Activated CD8-positive, alpha-beta T cell treated with anti-CD3 and anti-CD28 coated beads for 36 hours (primary cell): ENCODE measurements at regions not wholly inside any gene's neighbourhood (a gene's known extent, or its start where the extent isn't known, plus 50 kb on each side); places are given as distances from the start of the nearest gene placed in this dataset.

ENCODE experiments used
- ATAC-seq: fragments of 200-7000 bp; cut with Tn5 transposase; one replicate; pipeline ENCODE4 v1.10.0; 2021; ENCODE audit warnings: mild to moderate bottlenecking, moderate library complexity
- CTCF ChIA-PET: fragments of 350-600 bp; sonication (Branson Sonifier 250); formaldehyde crosslinking; loops from one replicate; lab custom pipeline; 2021; ENCODE audit warnings: antibody characterized with exemption; lab: Charles Lee
- POLR2A ChIA-PET: fragments of 350-600 bp; sonication (Branson Sonifier 250); formaldehyde crosslinking; loops from one replicate; lab custom pipeline; 2021; ENCODE audit warnings: antibody characterized with exemption; lab: Charles Lee
- DNase-seq: peaks from one replicate; pipeline ENCODE4 v3.0.0-alpha.2; 2020
- H3K27ac Mint-ChIP-seq: one replicate; pipeline ENCODE4 v1.8.0; 2021; ENCODE audit warnings: mild to moderate bottlenecking, mixed read lengths
- H3K27me3 Mint-ChIP-seq: one replicate; pipeline ENCODE4 v1.8.0; 2021; ENCODE audit warnings: mixed read lengths
- H3K36me3 Mint-ChIP-seq: one replicate; pipeline ENCODE4 v1.8.0; 2021; ENCODE audit warnings: low read depth, mixed read lengths
- H3K4me1 Mint-ChIP-seq: one replicate; pipeline ENCODE4 v1.8.0; 2021; ENCODE audit warnings: low read depth, mixed read lengths
- H3K4me3 Mint-ChIP-seq: one replicate; pipeline ENCODE4 v1.8.0; 2021; ENCODE audit warnings: mild to moderate bottlenecking, moderate library complexity, mixed read lengths
- H3K9me3 Mint-ChIP-seq: one replicate; pipeline ENCODE4 v1.8.0; 2021; ENCODE audit warnings: mixed read lengths
- CTCF ChIP-seq: fragments of 200-600 bp; IDR thresholded peaks from one replicate; pipeline ENCODE4 v1.8.0; 2022; ENCODE audit warnings: antibody characterized with exemption, mild to moderate bottlenecking
- intact Hi-C: fragments of 100-400 bp; cut with micrococcal nuclease; formaldehyde crosslinking; loops from one replicate; pipeline ENCODE4 v1.10.0; 2022

GRCh38 chr1:212542761-212543187, 65.8 kb upstream of the ATF3 start:
- ATAC-seq (no peak), DNase-seq (no peak)
- CTCF ChIA-PET = no interaction called here
- POLR2A ChIA-PET = no interaction called here
- no peak for TF ChIP-seq CTCF
- peaks cover 9% of the 10 kb centered on the region for H3K27me3 Mint-ChIP-seq
- H3K9me3 Mint-ChIP-seq = no peaks in the 10 kb centered on the region
- no peak overlapping the region for H3K27ac Mint-ChIP-seq
- H3K4me1 Mint-ChIP-seq = no peaks in the 10 kb centered on the region
- H3K36me3 Mint-ChIP-seq = no peaks in the 10 kb centered on the region
- intact Hi-C loops = no loop called here
- H3K4me3 Mint-ChIP-seq = no peak overlapping the region

GRCh38 chr1:212544110-212544509, 64.5 kb upstream of the ATF3 start:
- ChIA-PET POLR2A (no interaction called here), CTCF (no interaction called here)
- intact Hi-C loops = no loop called here
- TF ChIP-seq CTCF = no peak
- Mint-ChIP-seq H3K9me3 (no peaks in the 10 kb centered on the region), H3K4me3 (no peak overlapping the region), H3K4me1 (no peaks in the 10 kb centered on the region), H3K36me3 (no peaks in the 10 kb centered on the region), H3K27ac (no peak overlapping the region), H3K27me3 (peaks cover 11% of the 10 kb centered on the region)
- ATAC-seq (no peak), DNase-seq (no peak)

GRCh38 chr1:212545941-212546635, 62.5 kb upstream of the ATF3 start:
- DNase-seq = no peak
- Mint-ChIP-seq H3K4me1 (no peaks in the 10 kb centered on the region), H3K27me3 (peaks cover 13% of the 10 kb centered on the region), H3K4me3 (no peak overlapping the region), H3K9me3 (no peaks in the 10 kb centered on the region), H3K27ac (no peak overlapping the region), H3K36me3 (no peaks in the 10 kb centered on the region)
- POLR2A ChIA-PET = interaction anchor here (1.8 kb wide), 1 partner anchor 12 kb away, joined by 4 read pairs; no protein-coding TSS in a partner anchor
- no peak for ATAC-seq
- intact Hi-C loops = no loop called here
- CTCF ChIA-PET = interaction anchor here (0.9 to 2.0 kb wide), 2 partner anchors 10 to 89 kb away, joined by 4 to 5 read pairs; no protein-coding TSS in a partner anchor
- no peak for TF ChIP-seq CTCF

- Mint-ChIP-seq H3K4me1 (no peaks in the 10 kb centered on the region), H3K27me3 (peaks cover 12% of the 10 kb centered on the region), H3K4me3 (no peak overlapping the region), H3K9me3 (no peaks in the 10 kb centered on the region), H3K27ac (no peak overlapping the region), H3K36me3 (no peaks in the 10 kb centered on the region)
- intact Hi-C loops = loop anchor here (10.0 kb wide), 1 partner anchor 265 kb away; the partner anchor contains the start of gene PPP2R5A
- TF ChIP-seq CTCF = no peak
- DNase-seq (no peak), ATAC-seq (no peak)
- ChIA-PET CTCF (no interaction called here), POLR2A (interaction anchor here (1.0 kb wide), 1 partner anchor 9 kb away, joined by 3 read pairs; no protein-coding TSS in a partner anchor)
These were observed 59.0 kb upstream of the ATF3 start for GRCh38 chr1:212549503-212550017.

GRCh38 chr1:212551929-212552328, 56.6 kb upstream of the ATF3 start:
- ATAC-seq (no peak), DNase-seq (no peak)
- intact Hi-C loops = loop anchor here (10.0 kb wide), 1 partner anchor 267 kb away; the partner anchor contains the start of gene PPP2R5A
- Mint-ChIP-seq H3K27me3 (peaks cover 15% of the 10 kb centered on the region), H3K36me3 (no peaks in the 10 kb centered on the region), H3K9me3 (no peaks in the 10 kb centered on the region), H3K4me3 (no peak overlapping the region), H3K27ac (no peak overlapping the region), H3K4me1 (no peaks in the 10 kb centered on the region)
- no peak for TF ChIP-seq CTCF
- CTCF ChIA-PET = interaction anchor here (0.8 to 1.2 kb wide), 2 partner anchors 13 to 75 kb away, joined by 3 to 5 read pairs; no protein-coding TSS in a partner anchor
- POLR2A ChIA-PET = no interaction called here
